ENCODE measurements at regions not wholly inside any gene's neighbourhood (a gene's known extent, or its start where the extent isn't known, plus 50 kb on each side); places are given as distances from the start of the nearest gene placed in this dataset.

- Histone ChIP-seq H3K27me3 (ENCODE audit: control insufficient read depth in 3 of 3, insufficient read depth in 3 of 3, low read length in 3 of 3) (no peaks in the 10 kb centered on the region), H3K4me1 (ENCODE audit: control insufficient read depth in 3 of 3, insufficient read depth in 2 of 3, low read depth in 1 of 3, low read length in 2 of 3) (no peaks in the 10 kb centered on the region), H3K36me3 (ENCODE audit: control insufficient read depth in 3 of 3, insufficient read depth in 2 of 3, low read depth in 1 of 3, low read length in 3 of 3) (no peaks in the 10 kb centered on the region), H3K27ac (ENCODE audit: low read depth in 1 of 3, low read length in 2 of 3) (no peak overlapping the region), H3K4me3 (ENCODE audit: low read depth in 1 of 3, low read length in 3 of 3) (no peak overlapping the region), H3K9me3 (ENCODE audit: control insufficient read depth in 2 of 2, insufficient read depth in 1 of 2, low read depth in 1 of 2, low read length in 1 of 2) (peaks cover 0 to 15% of the 10 kb centered on the region in 2 donors)
- 73 to 82% (median 76%) methylated on average over 3 of the region's 3 CpGs for WGBS, 3 donors
- FAIRE-seq = no peak
- DNase-seq = no peak
These were observed 364.3 kb downstream of the KCNRG start for GRCh38 chr13:50379584-50379983.

- no peak for FAIRE-seq
- H3K27me3 ChIP-seq (ENCODE audit: control insufficient read depth in 3 of 3, insufficient read depth in 3 of 3, low read length in 3 of 3) = no peaks in the 10 kb centered on the region
- H3K36me3 ChIP-seq (ENCODE audit: control insufficient read depth in 3 of 3, insufficient read depth in 2 of 3, low read depth in 1 of 3, low read length in 3 of 3) = no peaks in the 10 kb centered on the region
These were observed 365.7 kb downstream of the KCNRG start for GRCh38 chr13:50380905-50381304.

DNA sequence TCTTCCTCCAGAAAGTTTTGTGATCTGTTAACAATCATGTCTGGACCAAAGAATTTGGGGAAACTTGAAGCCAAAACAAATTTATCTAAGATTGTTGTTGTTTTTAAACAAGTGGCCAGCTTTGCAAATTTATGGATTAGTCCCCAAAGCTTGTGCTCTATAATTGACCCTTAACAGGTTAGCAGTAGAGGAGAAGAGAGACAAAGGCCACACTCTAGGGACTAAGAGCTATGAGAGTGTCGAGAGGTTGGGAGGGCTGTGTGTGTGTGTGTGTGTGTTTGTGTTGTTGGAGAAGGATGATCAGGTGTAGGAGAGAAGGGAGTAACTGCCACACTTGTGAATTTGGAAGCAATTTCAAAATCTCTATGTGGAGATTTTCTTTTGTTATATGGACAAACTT, 367.3 kb downstream of the KCNRG start:
- WGBS, 3 donors = 85 to 97% (median 90%) methylated on average over 1 of the region's 1 CpG
- DNase-seq (no peak), FAIRE-seq (no peak)
- H3K4me3 ChIP-seq (ENCODE audit: low read depth in 1 of 3, low read length in 3 of 3) = no peak overlapping the region
- no peaks in the 10 kb centered on the region for H3K36me3 ChIP-seq (ENCODE audit: control insufficient read depth in 3 of 3, insufficient read depth in 2 of 3, low read depth in 1 of 3, low read length in 3 of 3)
- H3K27ac ChIP-seq (ENCODE audit: low read depth in 1 of 3, low read length in 2 of 3) = no peak overlapping the region
- no peaks in the 10 kb centered on the region for H3K4me1 ChIP-seq (ENCODE audit: control insufficient read depth in 3 of 3, insufficient read depth in 2 of 3, low read depth in 1 of 3, low read length in 2 of 3)
- peaks cover 0 to 15% of the 10 kb centered on the region in 2 donors for H3K9me3 ChIP-seq (ENCODE audit: control insufficient read depth in 2 of 2, insufficient read depth in 1 of 2, low read depth in 1 of 2, low read length in 1 of 2)
- H3K27me3 ChIP-seq (ENCODE audit: control insufficient read depth in 3 of 3, insufficient read depth in 3 of 3, low read length in 3 of 3) = no peaks in the 10 kb centered on the region

More at GRCh38 chr13:50380905-50381304, 365.7 kb downstream of the KCNRG start:
- Histone ChIP-seq H3K4me3 (ENCODE audit: low read depth in 1 of 3, low read length in 3 of 3) (no peak overlapping the region), H3K4me1 (ENCODE audit: control insufficient read depth in 3 of 3, insufficient read depth in 2 of 3, low read depth in 1 of 3, low read length in 2 of 3) (no peaks in the 10 kb centered on the region), H3K9me3 (ENCODE audit: control insufficient read depth in 2 of 2, insufficient read depth in 1 of 2, low read depth in 1 of 2, low read length in 1 of 2) (peaks cover 0 to 15% of the 10 kb centered on the region in 2 donors), H3K27ac (ENCODE audit: low read depth in 1 of 3, low read length in 2 of 3) (no peak overlapping the region)
- DNase-seq = no peak

DNA sequence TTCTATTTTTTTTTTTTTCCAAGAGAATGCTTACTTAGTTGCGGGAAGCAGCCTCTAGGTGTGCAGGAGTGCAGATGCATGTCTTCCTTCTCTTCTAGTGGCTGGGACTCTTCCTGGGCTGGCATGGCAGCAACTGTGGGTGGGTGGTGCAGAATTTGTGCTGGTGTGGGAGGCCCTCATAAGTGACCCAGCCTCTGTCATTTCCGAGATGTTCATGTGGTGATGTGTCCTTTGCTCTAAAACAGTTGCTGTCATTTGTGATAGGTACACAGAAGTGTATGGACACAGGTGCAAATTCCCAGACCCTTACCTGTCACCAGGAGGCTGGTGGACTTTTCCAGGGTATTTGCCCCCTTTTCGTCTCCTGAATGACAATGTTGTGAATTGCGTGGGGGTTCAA, 367.7 kb downstream of the KCNRG start:
- WGBS, 3 donors = 69 to 85% (median 84%) methylated on average over 4 of the region's 4 CpGs
- Histone ChIP-seq H3K9me3 (ENCODE audit: control insufficient read depth in 2 of 2, insufficient read depth in 1 of 2, low read depth in 1 of 2, low read length in 1 of 2) (peaks cover 0 to 15% of the 10 kb centered on the region in 2 donors), H3K4me3 (ENCODE audit: low read depth in 1 of 3, low read length in 3 of 3) (no peak overlapping the region), H3K4me1 (ENCODE audit: control insufficient read depth in 3 of 3, insufficient read depth in 2 of 3, low read depth in 1 of 3, low read length in 2 of 3) (no peaks in the 10 kb centered on the region), H3K27me3 (ENCODE audit: control insufficient read depth in 3 of 3, insufficient read depth in 3 of 3, low read length in 3 of 3) (no peaks in the 10 kb centered on the region), H3K36me3 (ENCODE audit: control insufficient read depth in 3 of 3, insufficient read depth in 2 of 3, low read depth in 1 of 3, low read length in 3 of 3) (no peaks in the 10 kb centered on the region), H3K27ac (ENCODE audit: low read depth in 1 of 3, low read length in 2 of 3) (no peak overlapping the region)
- FAIRE-seq = no peak
- no peak for DNase-seq

DNA sequence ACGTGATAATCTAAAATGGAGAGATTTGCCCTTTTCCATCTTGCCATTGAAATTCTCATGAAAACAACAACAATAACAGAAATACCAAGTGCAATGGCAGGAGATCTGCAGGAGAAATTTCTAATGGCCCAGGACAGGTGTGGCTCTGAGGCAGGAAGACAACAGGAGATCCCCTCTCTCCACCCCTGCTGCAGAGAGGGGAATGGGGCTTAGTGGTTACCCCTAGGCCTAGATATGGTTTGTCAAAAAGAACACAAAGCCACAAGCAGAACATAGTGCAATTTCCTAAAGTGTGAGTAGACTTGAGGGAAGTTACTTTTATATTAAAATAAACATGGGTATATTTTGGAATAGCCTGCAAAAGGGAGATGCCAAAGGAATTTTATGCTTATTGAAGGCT, 369.5 kb downstream of the KCNRG start:
- WGBS, 3 donors = 90 to 97% (median 95%) methylated on average over 1 of the region's 1 CpG

DNA sequence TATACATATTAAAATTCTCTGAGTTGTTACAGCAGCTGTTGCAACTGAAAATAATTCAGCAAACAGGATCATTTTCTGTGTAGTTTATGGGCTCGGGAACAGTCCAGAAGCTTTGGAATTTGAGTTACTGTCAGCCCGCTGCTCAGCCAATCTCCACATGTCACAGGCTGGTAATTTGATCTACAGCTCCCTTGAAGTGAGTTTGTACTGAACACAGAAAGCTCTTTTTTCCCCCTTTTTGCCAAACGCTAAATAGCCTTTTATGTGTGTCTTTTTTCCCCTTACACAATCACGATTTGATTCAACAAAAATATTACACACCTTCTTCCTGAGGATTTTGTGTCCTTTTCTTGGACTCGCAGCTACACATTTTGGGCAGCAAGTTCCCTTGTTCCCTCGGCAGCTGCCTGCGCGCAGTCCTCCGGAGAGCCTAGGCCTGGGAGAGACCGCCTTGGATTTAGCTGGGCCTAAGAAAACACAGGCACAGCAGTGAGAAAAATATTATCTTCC, 371.4 kb downstream of the KCNRG start:
- Histone ChIP-seq H3K4me3 (ENCODE audit: low read depth in 1 of 3, low read length in 3 of 3) (no peak overlapping the region), H3K36me3 (ENCODE audit: control insufficient read depth in 3 of 3, insufficient read depth in 2 of 3, low read depth in 1 of 3, low read length in 3 of 3) (no peaks in the 10 kb centered on the region), H3K9me3 (ENCODE audit: control insufficient read depth in 2 of 2, insufficient read depth in 1 of 2, low read depth in 1 of 2, low read length in 1 of 2) (no peaks in the 10 kb centered on the region), H3K27me3 (ENCODE audit: control insufficient read depth in 3 of 3, insufficient read depth in 3 of 3, low read length in 3 of 3) (no peaks in the 10 kb centered on the region), H3K27ac (ENCODE audit: low read depth in 1 of 3, low read length in 2 of 3) (peak overlapping the region in 2 of 3 donors; percentile 14 to 24), H3K4me1 (ENCODE audit: control insufficient read depth in 3 of 3, insufficient read depth in 2 of 3, low read depth in 1 of 3, low read length in 2 of 3) (no peaks in the 10 kb centered on the region)
- 66 to 88% (median 81%) methylated on average over 10 of the region's 10 CpGs for WGBS, 3 donors
- FAIRE-seq = no peak
- no peak for DNase-seq

More for the DNA sequence above, 369.5 kb downstream of the KCNRG start:
- Histone ChIP-seq H3K4me1 (ENCODE audit: control insufficient read depth in 3 of 3, insufficient read depth in 2 of 3, low read depth in 1 of 3, low read length in 2 of 3) (no peaks in the 10 kb centered on the region), H3K27ac (ENCODE audit: low read depth in 1 of 3, low read length in 2 of 3) (no peak overlapping the region), H3K9me3 (ENCODE audit: control insufficient read depth in 2 of 2, insufficient read depth in 1 of 2, low read depth in 1 of 2, low read length in 1 of 2) (peaks cover 0 to 13% of the 10 kb centered on the region in 2 donors), H3K27me3 (ENCODE audit: control insufficient read depth in 3 of 3, insufficient read depth in 3 of 3, low read length in 3 of 3) (no peaks in the 10 kb centered on the region), H3K36me3 (ENCODE audit: control insufficient read depth in 3 of 3, insufficient read depth in 2 of 3, low read depth in 1 of 3, low read length in 3 of 3) (no peaks in the 10 kb centered on the region), H3K4me3 (ENCODE audit: low read depth in 1 of 3, low read length in 3 of 3) (no peak overlapping the region)
- FAIRE-seq (no peak), DNase-seq (peak in 1 of 2 donors; percentile 56)

DNA sequence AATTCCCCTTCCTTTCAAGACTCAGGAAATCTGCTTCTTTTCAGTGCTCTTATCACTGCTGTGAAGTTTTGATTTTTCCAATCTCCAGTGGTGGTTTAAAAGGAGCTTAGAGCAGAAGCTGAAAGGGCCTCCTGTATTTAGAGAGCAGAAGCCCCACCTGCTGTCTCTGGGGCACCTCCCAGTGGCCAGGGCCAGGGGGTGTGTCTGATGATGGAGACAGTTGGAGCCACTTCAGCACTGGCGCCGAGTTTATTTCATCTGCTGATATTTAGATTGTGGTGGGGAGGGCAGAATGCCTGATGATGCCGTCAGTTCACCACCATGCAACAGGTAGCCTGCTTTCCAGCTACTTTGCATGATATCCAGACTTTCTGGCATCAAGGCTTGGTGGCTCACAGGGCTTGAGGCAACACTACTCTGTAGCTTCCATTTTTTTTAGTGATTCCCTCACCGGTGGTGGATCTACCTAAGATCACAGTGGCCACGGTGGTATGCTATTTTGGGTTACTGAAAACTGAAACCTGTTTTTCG, 371.9 kb downstream of the KCNRG start:
- FAIRE-seq (no peak), DNase-seq (peak; percentile 38 to 41)
- H3K27me3 ChIP-seq (ENCODE audit: control insufficient read depth in 3 of 3, insufficient read depth in 3 of 3, low read length in 3 of 3) = no peaks in the 10 kb centered on the region
- no peaks in the 10 kb centered on the region for H3K9me3 ChIP-seq (ENCODE audit: control insufficient read depth in 2 of 2, insufficient read depth in 1 of 2, low read depth in 1 of 2, low read length in 1 of 2)
- H3K4me1 ChIP-seq (ENCODE audit: control insufficient read depth in 3 of 3, insufficient read depth in 2 of 3, low read depth in 1 of 3, low read length in 2 of 3) = no peaks in the 10 kb centered on the region
- peak overlapping the region in 2 of 3 donors; percentile 14 to 24 for H3K27ac ChIP-seq (ENCODE audit: low read depth in 1 of 3, low read length in 2 of 3)
- H3K36me3 ChIP-seq (ENCODE audit: control insufficient read depth in 3 of 3, insufficient read depth in 2 of 3, low read depth in 1 of 3, low read length in 3 of 3) = no peaks in the 10 kb centered on the region
- no peak overlapping the region for H3K4me3 ChIP-seq (ENCODE audit: low read depth in 1 of 3, low read length in 3 of 3)
- 45 to 53% (median 48%) methylated on average over 6 of the region's 6 CpGs for WGBS, 3 donors

GRCh38 chr13:50388481-50388880, 373.2 kb downstream of the KCNRG start:
- Histone ChIP-seq H3K9me3 (ENCODE audit: control insufficient read depth in 2 of 2, insufficient read depth in 1 of 2, low read depth in 1 of 2, low read length in 1 of 2) (no peaks in the 10 kb centered on the region), H3K27me3 (ENCODE audit: control insufficient read depth in 3 of 3, insufficient read depth in 3 of 3, low read length in 3 of 3) (no peaks in the 10 kb centered on the region), H3K4me1 (ENCODE audit: control insufficient read depth in 3 of 3, insufficient read depth in 2 of 3, low read depth in 1 of 3, low read length in 2 of 3) (no peaks in the 10 kb centered on the region), H3K4me3 (ENCODE audit: low read depth in 1 of 3, low read length in 3 of 3) (no peak overlapping the region), H3K36me3 (ENCODE audit: control insufficient read depth in 3 of 3, insufficient read depth in 2 of 3, low read depth in 1 of 3, low read length in 3 of 3) (no peaks in the 10 kb centered on the region), H3K27ac (ENCODE audit: low read depth in 1 of 3, low read length in 2 of 3) (no peak overlapping the region)
- FAIRE-seq = no peak
- 71 to 74% (median 73%) methylated on average over 3 of the region's 3 CpGs for WGBS, 3 donors
- no peak for DNase-seq

DNA sequence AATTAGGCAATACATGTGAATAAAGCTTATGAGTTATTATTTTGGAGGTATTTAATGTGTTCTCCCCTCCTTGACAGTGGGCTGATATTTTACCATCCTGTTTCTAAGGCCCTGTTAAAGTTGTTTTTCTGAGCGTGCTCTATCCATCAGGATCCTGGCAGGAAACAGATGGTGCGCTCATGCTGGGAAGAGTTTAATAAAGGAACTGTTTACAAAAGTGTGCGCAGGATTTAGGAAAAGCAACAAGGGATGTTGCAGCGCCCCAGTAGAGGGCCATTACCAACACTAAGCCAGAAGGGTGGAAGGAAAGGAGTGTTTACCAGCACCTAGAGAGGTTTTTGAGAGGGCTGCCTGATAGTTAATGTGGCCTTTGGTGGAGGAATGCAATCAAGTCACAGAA, 374.5 kb downstream of the KCNRG start:
- FAIRE-seq (no peak), DNase-seq (no peak)
- no peaks in the 10 kb centered on the region for H3K27me3 ChIP-seq (ENCODE audit: control insufficient read depth in 3 of 3, insufficient read depth in 3 of 3, low read length in 3 of 3)
- no peaks in the 10 kb centered on the region for H3K4me1 ChIP-seq (ENCODE audit: control insufficient read depth in 3 of 3, insufficient read depth in 2 of 3, low read depth in 1 of 3, low read length in 2 of 3)
- H3K36me3 ChIP-seq (ENCODE audit: control insufficient read depth in 3 of 3, insufficient read depth in 2 of 3, low read depth in 1 of 3, low read length in 3 of 3) = no peaks in the 10 kb centered on the region
- WGBS, 3 donors = 63 to 89% (median 72%) methylated on average over 4 of the region's 4 CpGs
- peak overlapping the region in 1 of 3 donors; percentile 7 for H3K27ac ChIP-seq (ENCODE audit: low read depth in 1 of 3, low read length in 2 of 3)
- H3K9me3 ChIP-seq (ENCODE audit: control insufficient read depth in 2 of 2, insufficient read depth in 1 of 2, low read depth in 1 of 2, low read length in 1 of 2) = no peaks in the 10 kb centered on the region
- H3K4me3 ChIP-seq (ENCODE audit: low read depth in 1 of 3, low read length in 3 of 3) = no peak overlapping the region
